Neural cell (in vitro differentiated cells): ENCODE measurements at regions not wholly inside any gene's neighbourhood (a gene's known extent, or its start where the extent isn't known, plus 50 kb on each side); places are given as distances from the start of the nearest gene placed in this dataset.

Experiments used
- H2AFZ ChIP-seq: fragments of 200-600, 300-800 bp; sonication (generic), shearing (Covaris generic); 2 replicates; pipeline ENCODE4 v1.6.0; 2014; ENCODE audit warnings: low read depth, mild to moderate bottlenecking, antibody characterized with exemption, low read length, moderate library complexity
- H3F3A ChIP-seq: fragments of 200-600 bp; shearing (Covaris generic); 2 replicates; pipeline ENCODE4 v1.6.1; 2016; ENCODE audit warnings: mild to moderate bottlenecking, moderate library complexity, mixed read lengths, antibody characterized with exemption, low read length; ENCODE audit not compliant: insufficient read depth, poor library complexity, severe bottlenecking
- H3K27ac ChIP-seq: fragments of 200-600, 300-800 bp; sonication (generic), shearing (Covaris generic); 2 replicates; pipeline ENCODE4 v1.5.1; 2014; ENCODE audit warnings: mild to moderate bottlenecking, low read length, moderate library complexity
- H3K27me3 ChIP-seq: fragments of 300-800, 200-600 bp; sonication (generic), shearing (Covaris generic); 2 replicates; pipeline ENCODE4 v1.6.0; 2014; ENCODE audit warnings: mild to moderate bottlenecking, low read depth, low read length, moderate library complexity; ENCODE audit not compliant: insufficient read depth
- H3K36me3 ChIP-seq: fragments of 300-800, 200-600 bp; sonication (generic), shearing (Covaris generic); 2 replicates; pipeline ENCODE4 v1.5.1; 2014; ENCODE audit warnings: mild to moderate bottlenecking, antibody characterized with exemption, low read length, moderate library complexity; ENCODE audit not compliant: insufficient read depth
- H3K4me2 ChIP-seq: fragments of 300-800, 200-600 bp; sonication (generic), shearing (Covaris generic); 2 replicates; pipeline ENCODE4 v1.6.0; 2014; ENCODE audit warnings: mild to moderate bottlenecking, low read length
- H3K4me3 ChIP-seq: fragments of 300-800, 200-600 bp; sonication (generic), shearing (Covaris generic); 2 replicates; pipeline ENCODE4 v1.5.1; 2014; ENCODE audit warnings: mild to moderate bottlenecking, low read length, moderate library complexity
- H3K79me2 ChIP-seq: fragments of 200-600 bp; shearing (Covaris generic); replicated peaks from 2 replicates; pipeline ENCODE4 v1.6.0; 2014; ENCODE audit warnings: mild to moderate bottlenecking, low read length, moderate library complexity; ENCODE audit not compliant: insufficient read depth
- H3K9ac ChIP-seq: fragments of 300-800, 200-600 bp; sonication (generic), shearing (Covaris generic); 2 replicates; pipeline ENCODE4 v1.6.1; 2016; ENCODE audit warnings: mild to moderate bottlenecking, low read length, mixed read lengths
- H3K9me2 ChIP-seq: fragments of 200-600 bp; shearing (Covaris generic); 2 replicates; pipeline ENCODE4 v1.6.1; 2016; ENCODE audit warnings: mild to moderate bottlenecking, low read length, mixed read lengths; ENCODE audit not compliant: insufficient read depth
- H3K9me3 ChIP-seq: fragments of 200-600, 300-800 bp; sonication (generic), shearing (Covaris generic); 2 replicates; pipeline ENCODE4 v1.6.1; 2016; ENCODE audit warnings: mild to moderate bottlenecking, mixed run types, low read length, moderate library complexity, mixed read lengths
- H4K20me1 ChIP-seq: fragments of 200-600 bp; shearing (Covaris generic); 2 replicates; pipeline ENCODE4 v1.6.1; 2016; ENCODE audit warnings: mild to moderate bottlenecking, mixed run types; ENCODE audit not compliant: insufficient read depth
- CTCF ChIP-seq: fragments of 450-650 bp; IDR thresholded peaks from 2 replicates; pipeline ENCODE4 v1.5.1; 2014; ENCODE audit warnings: antibody characterized with exemption, mild to moderate bottlenecking, moderate library complexity; ENCODE audit not compliant: poor library complexity, severe bottlenecking
- EP300 ChIP-seq: fragments of 450-650 bp; conservative IDR thresholded peaks from 2 replicates; pipeline ENCODE4 v1.6.1; 2014; ENCODE audit warnings: antibody characterized with exemption, mild to moderate bottlenecking, moderate library complexity; ENCODE audit not compliant: poor library complexity, severe bottlenecking
- EZH2 ChIP-seq: fragments of 200-600, 300-800 bp; shearing (Covaris generic), sonication (generic); IDR thresholded peaks from 2 replicates; pipeline ENCODE4 v1.6.1; 2014; ENCODE audit warnings: antibody characterized with exemption, low read length, borderline replicate concordance, mild to moderate bottlenecking; ENCODE audit not compliant: insufficient read depth, poor library complexity, severe bottlenecking
- MXI1 ChIP-seq: fragments of 450-650 bp; conservative IDR thresholded peaks from 2 replicates; pipeline ENCODE4 v1.6.1; 2014; ENCODE audit warnings: antibody characterized with exemption, mild to moderate bottlenecking; ENCODE audit not compliant: poor library complexity, severe bottlenecking
- POLR2AphosphoS5 ChIP-seq: IDR thresholded peaks from 2 replicates; pipeline ENCODE4 v1.6.1; 2012
- RAD21 ChIP-seq: fragments of 450-650 bp; conservative IDR thresholded peaks from 2 replicates; pipeline ENCODE4 v1.6.1; 2014; ENCODE audit warnings: antibody characterized with exemption, mild to moderate bottlenecking, moderate library complexity
- REST ChIP-seq: IDR thresholded peaks from 2 replicates; pipeline ENCODE4 v1.6.1; 2012; ENCODE audit warnings: borderline replicate concordance
- SMC3 ChIP-seq: fragments of 450-650 bp; conservative IDR thresholded peaks from 2 replicates; pipeline ENCODE4 v1.6.1; 2014; ENCODE audit warnings: antibody characterized with exemption, mild to moderate bottlenecking, moderate library complexity; ENCODE audit not compliant: poor library complexity
- TAF1 ChIP-seq: IDR thresholded peaks from 2 replicates; pipeline ENCODE4 v1.6.1; 2012; ENCODE audit warnings: low read depth

GRCh38 chr5:58245476-58245840, 214.4 kb downstream of the PLK2 start:
- H3K4me3 ChIP-seq: no peak overlapping the region
- H3K27ac ChIP-seq: no peak overlapping the region
- H3K4me2 ChIP-seq: no peak overlapping the region
- no peaks in the 10 kb centered on the region for H3K9me3 ChIP-seq
- no peak overlapping the region for H2AFZ ChIP-seq
- H3K27me3 ChIP-seq: no peaks in the 10 kb centered on the region
- no peak for TF ChIP-seq SMC3
- no peak for TF ChIP-seq EZH2
- no peak for TF ChIP-seq REST
- TF ChIP-seq POLR2AphosphoS5: no peak
- no peak for TF ChIP-seq TAF1
- no peak for TF ChIP-seq MXI1
- no peak for TF ChIP-seq CTCF
- TF ChIP-seq EP300: no peak
- TF ChIP-seq RAD21: no peak
- H3K79me2 ChIP-seq: no peaks in the 10 kb centered on the region
- H4K20me1 ChIP-seq: no peaks in the 10 kb centered on the region
- no peaks in the 10 kb centered on the region for H3K9me2 ChIP-seq
- H3K9ac ChIP-seq: no peak overlapping the region
- no peaks in the 10 kb centered on the region for H3K36me3 ChIP-seq
- no peaks in the 10 kb centered on the region for H3F3A ChIP-seq

GRCh38 chr5:58244819-58245475, 214.9 kb downstream of the PLK2 start:
- H3K9me2 ChIP-seq: no peaks in the 10 kb centered on the region
- no peaks in the 10 kb centered on the region for H3F3A ChIP-seq
- H3K9ac ChIP-seq: no peak overlapping the region
- no peak overlapping the region for H3K27ac ChIP-seq
- H3K9me3 ChIP-seq: no peaks in the 10 kb centered on the region
- no peak overlapping the region for H2AFZ ChIP-seq
- no peaks in the 10 kb centered on the region for H4K20me1 ChIP-seq
- no peaks in the 10 kb centered on the region for H3K27me3 ChIP-seq
- H3K79me2 ChIP-seq: no peaks in the 10 kb centered on the region
- no peak overlapping the region for H3K4me2 ChIP-seq
- no peak for TF ChIP-seq POLR2AphosphoS5
- TF ChIP-seq MXI1: no peak
- no peak for TF ChIP-seq REST
- TF ChIP-seq RAD21: no peak
- no peak for TF ChIP-seq SMC3
- no peak overlapping the region for H3K4me3 ChIP-seq
- H3K36me3 ChIP-seq: no peaks in the 10 kb centered on the region
